GM18870 (cell line): ENCODE measurements at regions not wholly inside any gene's neighbourhood (a gene's known extent, or its start where the extent isn't known, plus 50 kb on each side); places are given as distances from the start of the nearest gene placed in this dataset.
"Not testable (repeated sequence)": the region's sequence is repeated elsewhere in the genome, so short reads cannot be mapped to it uniquely, and the experiment has no call there.

Experiments used
- ATAC-seq: cut with Tn5 transposase; IDR thresholded peaks from one replicate; pipeline ENCODE4 v1.9.1; 2021; ENCODE audit warnings: moderate library complexity; ENCODE audit not compliant: unreplicated experiment

GRCh38 chr14:30064454-30064853 is 136.8 kb upstream of the PRKD1 start:
- ATAC-seq = no peak

- no peak for ATAC-seq
Measured at GRCh38 chr14:30069536-30069935, 141.9 kb upstream of the PRKD1 start.

GRCh38 chr14:30072454-30072853 is 144.8 kb upstream of the PRKD1 start:
- ATAC-seq = not testable (repeated sequence)

GRCh38 chr14:30077946-30078345 is 150.3 kb upstream of the PRKD1 start:
- ATAC-seq = no peak

GRCh38 chr14:30078811-30079402 is 151.3 kb upstream of the PRKD1 start:
- no peak for ATAC-seq

- ATAC-seq = no peak
Measured at GRCh38 chr14:30082486-30082885, 154.8 kb upstream of the PRKD1 start.

GRCh38 chr14:30084811-30085210 is 157.2 kb upstream of the PRKD1 start:
- ATAC-seq = no peak

GRCh38 chr14:30085943-30086342 is 158.3 kb upstream of the PRKD1 start:
- no peak for ATAC-seq

- ATAC-seq = no peak
Measured at GRCh38 chr14:30088620-30089019, 161.0 kb upstream of the PRKD1 start.

GRCh38 chr14:30108975-30109700 is 181.5 kb upstream of the PRKD1 start:
- ATAC-seq = no peak

GRCh38 chr14:30114051-30114450 is 186.4 kb upstream of the PRKD1 start:
- ATAC-seq = no peak

- ATAC-seq = no peak
Measured at GRCh38 chr14:30115756-30116155, 188.1 kb upstream of the PRKD1 start.

- ATAC-seq = no peak
Measured at GRCh38 chr14:30118992-30119640, 191.5 kb upstream of the PRKD1 start.

- no peak for ATAC-seq
Measured at GRCh38 chr14:30125322-30125979, 197.8 kb upstream of the PRKD1 start.

GRCh38 chr14:30129807-30130206 is 202.2 kb upstream of the PRKD1 start:
- ATAC-seq = no peak

GRCh38 chr14:30131581-30132097 is 204.0 kb upstream of the PRKD1 start:
- no peak for ATAC-seq

- ATAC-seq = no peak
Measured at GRCh38 chr14:30132196-30132595, 204.5 kb upstream of the PRKD1 start.

GRCh38 chr14:30134936-30135335 is 207.3 kb upstream of the PRKD1 start:
- ATAC-seq = no peak

- no peak for ATAC-seq
Measured at GRCh38 chr14:30138567-30138966, 210.9 kb upstream of the PRKD1 start.

- ATAC-seq = no peak
Measured at GRCh38 chr14:30142216-30142615, 214.6 kb upstream of the PRKD1 start.

- ATAC-seq = no peak
Measured at GRCh38 chr14:30143627-30144026, 216.0 kb upstream of the PRKD1 start.

GRCh38 chr14:30153717-30154116 is 226.1 kb upstream of the PRKD1 start:
- no peak for ATAC-seq
